HepG2 (cell line): ENCODE measurements at regions not wholly inside any gene's neighbourhood (a gene's known extent, or its start where the extent isn't known, plus 50 kb on each side); places are given as distances from the start of the nearest gene placed in this dataset.

ENCODE experiments used
- ATAC-seq: fragments of 200-7000 bp; cut with Tn5 transposase; 3 replicates; pipeline ENCODE4 v1.9.1; 2020; ENCODE audit warnings: mild to moderate bottlenecking, moderate library complexity
- BruUV-seq: library from RNA; stranded (reverse); fragments of 400-500 nt; replicated peaks from 2 replicates; lab custom pipeline; 2021; lab: Mats Ljungman, UMichigan
- CTCF ChIA-PET: fragments of 300-600 bp; formaldehyde crosslinking; extraction: SDS; loops from one replicate; lab custom pipeline; 2021; ENCODE audit warnings: low total read pairs, inconsistent platforms, low intra/inter-chr PET ratio; lab: Yijun Ruan, JAX
- POLR2A ChIA-PET: fragments of 350-600 bp; sonication (Branson Sonifier 250); formaldehyde crosslinking; loops from one replicate; lab custom pipeline; 2020; ENCODE audit warnings: antibody characterized with exemption, inconsistent platforms; lab: Yijun Ruan, JAX
- DNase-seq: peaks from one replicate; pipeline ENCODE4 v3.0.0-alpha.2; 2015; ENCODE audit warnings: low spot score
- FAIRE-seq: peaks from 3 replicates; lab custom pipeline; 2011; peaks lifted over from hg19 to GRCh38; lab: Jason Lieb, UNC
- H2AFZ ChIP-seq: one replicate; pipeline ENCODE4 v1.6.1; 2011; ENCODE audit warnings: low read length, inconsistent platforms
- H3K27ac ChIP-seq: fragments of 300-600 bp; 3 replicates; pipeline ENCODE4 v1.8.0; 2011; ENCODE audit warnings: mixed run types, mild to moderate bottlenecking, mixed read lengths, low read length, inconsistent platforms; ENCODE audit not compliant: insufficient read depth; ENCODE audit errors: extremely low read length
- H3K27me3 ChIP-seq, 2 experiments: fragments of 200-600 bp in 1 of 2; 2 replicates in 1 of 2; 3 replicates in 1 of 2; pipeline versions ENCODE4 v1.6.0 to v1.8.0; 2011; ENCODE audit warnings: low read length in 2 of 2, mild to moderate bottlenecking in 2 of 2, moderate library complexity in 2 of 2, inconsistent platforms in 1 of 2; ENCODE audit not compliant: insufficient read depth in 2 of 2, control insufficient read depth in 1 of 2
- H3K36me3 ChIP-seq, 2 experiments: fragments of 200-600 bp in 1 of 2; replicated peaks in 1 of 2; 2 replicates in 1 of 2; 3 replicates in 1 of 2; pipeline versions ENCODE4 v1.5.1 to v1.8.0; 2011; ENCODE audit warnings: low read length in 2 of 2, inconsistent platforms in 1 of 2; ENCODE audit not compliant: insufficient read depth in 2 of 2, control insufficient read depth in 1 of 2
- H3K4me1 ChIP-seq: 2 replicates; pipeline ENCODE4 v1.5.1; 2012; ENCODE audit warnings: low read length, inconsistent platforms; ENCODE audit not compliant: insufficient read depth
- H3K4me2 ChIP-seq: 2 replicates; pipeline ENCODE4 v1.6.0; 2011; ENCODE audit warnings: low read depth, low read length, inconsistent platforms
- H3K4me3 ChIP-seq, 3 experiments: fragments of 200-600 bp in 1 of 3; sonication (generic), shearing (Covaris generic) in 1 of 3; replicated peaks in 1 of 3; 2 replicates each; pipeline ENCODE4 v1.5.1; 2011 to 2016; ENCODE audit warnings: low read length in 3 of 3, inconsistent platforms in 2 of 3, low read depth in 2 of 3, mild to moderate bottlenecking in 2 of 3, control low read depth in 1 of 3, mixed read lengths in 1 of 3; ENCODE audit not compliant: insufficient read depth in 1 of 3
- H3K79me2 ChIP-seq: one replicate; pipeline ENCODE4 v1.6.1; 2011; ENCODE audit warnings: low read length, inconsistent platforms; ENCODE audit not compliant: insufficient read depth
- H3K9ac ChIP-seq: 2 replicates; pipeline ENCODE4 v1.6.0; 2011; ENCODE audit warnings: mild to moderate bottlenecking, low read depth, low read length, inconsistent platforms; ENCODE audit not compliant: insufficient read depth
- H3K9me3 ChIP-seq: 2 replicates; pipeline ENCODE4 v1.5.1; 2012; ENCODE audit warnings: mild to moderate bottlenecking, low read length
- H4K20me1 ChIP-seq: 2 replicates; pipeline ENCODE4 v1.6.0; 2011; ENCODE audit warnings: inconsistent platforms, mild to moderate bottlenecking, low read length, moderate library complexity; ENCODE audit not compliant: insufficient read depth
- ATF7 ChIP-seq, 2 experiments: fragments of 450-650 bp in 1 of 2; sonication (generic) in 1 of 2; formaldehyde crosslinking in 1 of 2; IDR thresholded peaks; 2 replicates each; pipeline versions ENCODE4 v1.4.0 to v1.6.1; 2016 to 2020; ENCODE audit warnings: antibody characterized with exemption in 1 of 2, mild to moderate bottlenecking in 1 of 2, missing genetic modification reagents in 1 of 2
- BATF2 ChIP-seq: sonication (generic); formaldehyde crosslinking; IDR thresholded peaks from 2 replicates; pipeline ENCODE4 v1.8.0; 2022; ENCODE audit warnings: mild to moderate bottlenecking, missing genetic modification reagents, moderate library complexity
- GTF2F1 ChIP-seq: fragments of 150-350 bp; IDR thresholded peaks from 2 replicates; pipeline ENCODE4 v1.6.1; 2014; ENCODE audit warnings: low read length
- GZF1 ChIP-seq: sonication (generic); formaldehyde crosslinking; IDR thresholded peaks from 2 replicates; pipeline ENCODE4 v1.5.1; 2020; ENCODE audit warnings: mild to moderate bottlenecking, missing genetic modification reagents
- HNRNPK ChIP-seq: fragments of 200-400 bp; formaldehyde crosslinking; IDR thresholded peaks from 2 replicates; pipeline ENCODE4 v1.6.1; 2018; ENCODE audit warnings: low read length, low read depth, moderate library complexity, mild to moderate bottlenecking; ENCODE audit not compliant: poor library complexity, severe bottlenecking
- NFIB ChIP-seq: sonication (generic); formaldehyde crosslinking; IDR thresholded peaks from 2 replicates; pipeline ENCODE4 v1.9.0; 2021; ENCODE audit warnings: missing genetic modification reagents, mild to moderate bottlenecking, borderline replicate concordance
- SIN3B ChIP-seq: fragments of 150-350 bp; IDR thresholded peaks from 2 replicates; pipeline ENCODE4 v1.6.1; 2014; ENCODE audit warnings: low read length
- SOX5 ChIP-seq: IDR thresholded peaks from 2 replicates; pipeline ENCODE4 v1.6.1; 2016; ENCODE audit warnings: borderline replicate concordance
- WIZ ChIP-seq: sonication (generic); formaldehyde crosslinking; IDR thresholded peaks from 2 replicates; pipeline ENCODE4 v1.5.1; 2020; ENCODE audit warnings: mild to moderate bottlenecking, missing genetic modification reagents
- ZNF10 ChIP-seq: sonication (generic); formaldehyde crosslinking; IDR thresholded peaks from 2 replicates; pipeline ENCODE4 v1.4.0; 2020; ENCODE audit warnings: mild to moderate bottlenecking, low read depth, missing genetic modification reagents, borderline replicate concordance
- ZNF549 ChIP-seq: sonication (generic); formaldehyde crosslinking; IDR thresholded peaks from 2 replicates; pipeline ENCODE4 v1.5.0; 2020; ENCODE audit warnings: missing genetic modification reagents
- WGBS: methylation state at CpG from one replicate; pipeline ENCODE4 v1.1.6; 2017; ENCODE audit warnings: low lambda C conversion rate; 5-methylcytosine and 5-hydroxymethylcytosine counted together
- in situ Hi-C: cut with HindIII; loops from 2 replicates; pipeline ENCODE4 v1.10.0; 2017; ENCODE audit warnings: low pct_unique_long_range_greater_than_20kb; ENCODE audit not compliant: extremely low pct_ligation_motif_present
- intact Hi-C: fragments of 100-400 bp; cut with micrococcal nuclease; formaldehyde crosslinking; loops from one replicate; pipeline ENCODE4 v1.10.0; 2022; ENCODE audit not compliant: unreplicated experiment
- TF ChIP-seq, protein P1 (sequence below): sonication (generic); formaldehyde crosslinking; IDR thresholded peaks from 2 replicates; pipeline ENCODE4 v1.4.0; 2020; ENCODE audit warnings: low read depth, mild to moderate bottlenecking, missing genetic modification reagents
- TF ChIP-seq, protein P2 (sequence below): sonication (generic); formaldehyde crosslinking; IDR thresholded peaks from 2 replicates; pipeline ENCODE4 v1.5.0; 2020; ENCODE audit warnings: missing genetic modification reagents
- TF ChIP-seq, protein P3 (sequence below): IDR thresholded peaks from 2 replicates; pipeline ENCODE4 v1.6.1; 2016; ENCODE audit warnings: low read depth

GRCh38 chr3:152160350-152161011 is 108.2 kb upstream of the MBNL1 start (continued):
- no peak for TF ChIP-seq ZNF10 (CRISPR knock-in tag)
- TF ChIP-seq ZNF549 (CRISPR knock-in tag), result no peak

DNA sequence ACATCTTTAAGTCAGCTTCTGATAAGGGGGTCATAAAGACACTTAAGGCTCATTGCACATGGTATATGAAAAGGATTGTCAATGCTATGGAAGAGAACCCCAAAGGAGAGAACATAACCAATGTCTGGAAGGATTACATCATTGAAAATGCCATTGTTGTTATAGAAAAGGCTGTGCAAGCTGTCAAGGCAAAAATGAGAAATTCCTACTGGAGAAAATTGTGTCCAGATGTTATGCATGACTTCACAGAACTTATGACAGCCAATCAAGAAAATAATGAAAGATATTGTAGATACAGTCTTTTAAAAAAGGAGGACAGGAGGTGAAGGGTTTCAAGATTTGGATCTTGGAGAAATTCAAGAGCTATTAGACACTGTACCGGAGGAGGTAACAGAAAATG is 96.3 kb upstream of the MBNL1 start:
- H3K79me2 ChIP-seq, result no peaks in the 10 kb centered on the region
- intact Hi-C loops (no loop called here), in situ Hi-C loops (no loop called here)
- no peaks in the 10 kb centered on the region for H3K9me3 ChIP-seq
- ATAC-seq, result no peak
- H3K36me3 ChIP-seq, result no peaks in the 10 kb centered on the region
- H3K4me2 ChIP-seq, result no peak overlapping the region
- H3K4me3 ChIP-seq, result no peak overlapping the region
- ChIA-PET POLR2A (no interaction called here), CTCF (no interaction called here)
- BruUV-seq, result no TSS peak
- H4K20me1 ChIP-seq, result no peaks in the 10 kb centered on the region
- no peak for DNase-seq
- H3K4me1 ChIP-seq, result no peaks in the 10 kb centered on the region
- 0% methylated on average over 1 of the region's 1 CpG for WGBS
- H3K9ac ChIP-seq, result no peak overlapping the region
- no peaks in the 10 kb centered on the region for H3K27me3 ChIP-seq
- no peak for FAIRE-seq
- H2AFZ ChIP-seq, result no peak overlapping the region
- TF ChIP-seq ATF7 (IDR thresholded peaks at IDR 0.05), result peak; percentile 43
- TF ChIP-seq ATF7 (CRISPR knock-in tag; IDR thresholded peaks at IDR 0.05), result no peak
- TF ChIP-seq, protein P1, sequence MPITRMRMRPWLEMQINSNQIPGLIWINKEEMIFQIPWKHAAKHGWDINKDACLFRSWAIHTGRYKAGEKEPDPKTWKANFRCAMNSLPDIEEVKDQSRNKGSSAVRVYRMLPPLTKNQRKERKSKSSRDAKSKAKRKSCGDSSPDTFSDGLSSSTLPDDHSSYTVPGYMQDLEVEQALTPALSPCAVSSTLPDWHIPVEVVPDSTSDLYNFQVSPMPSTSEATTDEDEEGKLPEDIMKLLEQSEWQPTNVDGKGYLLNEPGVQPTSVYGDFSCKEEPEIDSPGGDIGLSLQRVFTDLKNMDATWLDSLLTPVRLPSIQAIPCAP, result no peak
- no peak overlapping the region for H3K27ac ChIP-seq

GRCh38 chr3:152173627-152174026 is 95.1 kb upstream of the MBNL1 start:
- no peaks in the 10 kb centered on the region for H3K79me2 ChIP-seq
- no peak overlapping the region for H3K9ac ChIP-seq
- H3K4me1 ChIP-seq, result no peaks in the 10 kb centered on the region
- H3K27ac ChIP-seq, result no peak overlapping the region
- no peaks in the 10 kb centered on the region for H3K27me3 ChIP-seq
- intact Hi-C loops (no loop called here), in situ Hi-C loops (no loop called here)
- no peak for FAIRE-seq
- H3K36me3 ChIP-seq, result no peaks in the 10 kb centered on the region
- CTCF ChIA-PET, result no interaction called here
- H3K9me3 ChIP-seq, result no peaks in the 10 kb centered on the region
- no peak overlapping the region for H3K4me2 ChIP-seq
- BruUV-seq, result no TSS peak
- WGBS, result 6% methylated on average over 1 of the region's 1 CpG
- no peak for DNase-seq
- H4K20me1 ChIP-seq, result no peaks in the 10 kb centered on the region
- POLR2A ChIA-PET, result no interaction called here
- ATAC-seq, result no peak
- no peak overlapping the region for H3K4me3 ChIP-seq
- H2AFZ ChIP-seq, result no peak overlapping the region
- TF ChIP-seq GTF2F1 (no peak), SOX5 (CRISPR knock-in tag) (no peak), SIN3B (no peak), BATF2 (CRISPR knock-in tag) (no peak), HNRNPK (no peak), WIZ (no peak), NFIB (no peak), GZF1 (CRISPR knock-in tag) (no peak)
- TF ChIP-seq, protein P2, sequence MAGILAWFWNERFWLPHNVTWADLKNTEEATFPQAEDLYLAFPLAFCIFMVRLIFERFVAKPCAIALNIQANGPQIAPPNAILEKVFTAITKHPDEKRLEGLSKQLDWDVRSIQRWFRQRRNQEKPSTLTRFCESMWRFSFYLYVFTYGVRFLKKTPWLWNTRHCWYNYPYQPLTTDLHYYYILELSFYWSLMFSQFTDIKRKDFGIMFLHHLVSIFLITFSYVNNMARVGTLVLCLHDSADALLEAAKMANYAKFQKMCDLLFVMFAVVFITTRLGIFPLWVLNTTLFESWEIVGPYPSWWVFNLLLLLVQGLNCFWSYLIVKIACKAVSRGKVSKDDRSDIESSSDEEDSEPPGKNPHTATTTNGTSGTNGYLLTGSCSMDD, result no peak
- TF ChIP-seq, protein P3, sequence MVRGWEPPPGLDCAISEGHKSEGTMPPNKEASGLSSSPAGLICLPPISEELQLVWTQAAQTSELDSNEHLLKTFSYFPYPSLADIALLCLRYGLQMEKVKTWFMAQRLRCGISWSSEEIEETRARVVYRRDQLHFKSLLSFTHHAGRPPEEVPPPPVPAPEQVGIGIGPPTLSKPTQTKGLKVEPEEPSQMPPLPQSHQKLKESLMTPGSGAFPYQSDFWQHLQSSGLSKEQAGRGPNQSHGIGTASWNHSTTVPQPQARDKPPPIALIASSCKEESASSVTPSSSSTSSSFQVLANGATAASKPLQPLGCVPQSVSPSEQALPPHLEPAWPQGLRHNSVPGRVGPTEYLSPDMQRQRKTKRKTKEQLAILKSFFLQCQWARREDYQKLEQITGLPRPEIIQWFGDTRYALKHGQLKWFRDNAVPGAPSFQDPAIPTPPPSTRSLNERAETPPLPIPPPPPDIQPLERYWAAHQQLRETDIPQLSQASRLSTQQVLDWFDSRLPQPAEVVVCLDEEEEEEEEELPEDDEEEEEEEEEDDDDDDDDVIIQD (CRISPR knock-in tag), result no peak
